HCT116 (cell line): ENCODE measurements at regions not wholly inside any gene's neighbourhood (a gene's known extent, or its start where the extent isn't known, plus 50 kb on each side); places are given as distances from the start of the nearest gene placed in this dataset.

Experiments
- ATAC-seq: fragments of 200-7000 bp; cut with Tn5 transposase; 2 replicates; pipeline ENCODE4 v1.9.1; 2020; ENCODE audit warnings: mild to moderate bottlenecking, moderate library complexity
- BruUV-seq: library from RNA; stranded (reverse); fragments of 400-500 nt; replicated peaks from 2 replicates; lab custom pipeline; 2021; lab: Mats Ljungman, UMichigan
- CTCF ChIA-PET: fragments of 300-600 bp; sonication (Branson Sonifier 250); formaldehyde crosslinking; loops from one replicate; lab custom pipeline; 2021; ENCODE audit warnings: antibody characterized with exemption; lab: Charles Lee
- POLR2A ChIA-PET: fragments of 300-600, 350-600 bp; sonication (Branson Sonifier 250); formaldehyde crosslinking; loops from one replicate; lab custom pipeline; 2021; ENCODE audit warnings: antibody characterized with exemption; lab: Charles Lee
- RAD21 ChIA-PET, 2 experiments: fragments of 300-600 bp; sonication (Branson Sonifier 250); formaldehyde crosslinking; loops; one replicate each; lab custom pipeline; 2023; ENCODE audit warnings: low total read pairs in 2 of 2; ENCODE audit not compliant: uncharacterized antibody in 2 of 2, unreplicated experiment in 2 of 2, low non-redundant PET in 1 of 2; lab: Charles Lee
- DNase-seq: peaks from one replicate; pipeline ENCODE4 v3.0.0-alpha.2; 2010; ENCODE audit warnings: low read depth, low spot score
- H2AFZ ChIP-seq: fragments of 200-600 bp; shearing (Covaris generic), sonication (generic); 2 replicates; pipeline ENCODE4 v1.6.1; 2017; ENCODE audit warnings: low read depth, mixed run types, mixed read lengths, antibody characterized with exemption, low read length; ENCODE audit not compliant: poor library complexity, severe bottlenecking
- H3K27ac ChIP-seq: 2 replicates; pipeline ENCODE4 v1.5.1; 2012; ENCODE audit warnings: low read depth, low read length
- H3K27me3 ChIP-seq: fragments of 200-600 bp; sonication (generic); 2 replicates; pipeline ENCODE4 v1.6.1; 2016; ENCODE audit warnings: mixed run types, low read length, mixed read lengths; ENCODE audit not compliant: insufficient read depth
- H3K36me3 ChIP-seq, 2 experiments: fragments of 200-500 bp in 1 of 2; fragments of 200-600 bp in 1 of 2; sonication (Bioruptor generic) in 1 of 2; sonication (generic) in 1 of 2; 2 replicates each; pipeline versions ENCODE4 v1.5.1 to v1.6.1; 2014 to 2016; ENCODE audit warnings: low read length in 2 of 2, inconsistent platforms in 1 of 2, mixed read lengths in 1 of 2, mixed run types in 1 of 2; ENCODE audit not compliant: insufficient read depth in 2 of 2, control insufficient read depth in 1 of 2
- H3K4me1 ChIP-seq, 2 experiments: fragments of 200-600 bp in 1 of 2; sonication (generic) in 1 of 2; 2 replicates each; pipeline versions ENCODE4 v1.5.1 to v1.6.1; 2012 to 2017; ENCODE audit warnings: low read length in 2 of 2, inconsistent platforms in 1 of 2, mild to moderate bottlenecking in 1 of 2, mixed read lengths in 1 of 2, mixed run types in 1 of 2, moderate library complexity in 1 of 2; ENCODE audit not compliant: insufficient read depth in 2 of 2, control insufficient read depth in 1 of 2
- H3K4me2 ChIP-seq: fragments of 200-600 bp; sonication (generic); 2 replicates; pipeline ENCODE4 v1.6.1; 2017; ENCODE audit warnings: mixed run types, low read length, mixed read lengths
- H3K4me3 ChIP-seq, 2 experiments: fragments of 200-600 bp in 1 of 2; sonication (generic) in 1 of 2; replicated peaks in 1 of 2; 2 replicates each; pipeline ENCODE4 v1.5.1; 2011 to 2016; ENCODE audit warnings: low read length in 2 of 2, control low read depth in 1 of 2, low read depth in 1 of 2, mild to moderate bottlenecking in 1 of 2, mixed read lengths in 1 of 2, mixed run types in 1 of 2
- H3K79me2 ChIP-seq: fragments of 200-600 bp; sonication (generic); 2 replicates; pipeline ENCODE4 v1.6.1; 2017; ENCODE audit warnings: mild to moderate bottlenecking, mixed run types, low read length, moderate library complexity, mixed read lengths; ENCODE audit not compliant: insufficient read depth
- H3K9ac ChIP-seq: fragments of 200-600 bp; sonication (generic); 2 replicates; pipeline ENCODE4 v1.6.1; 2016; ENCODE audit warnings: low read length, mixed read lengths
- H3K9me2 ChIP-seq: fragments of 200-600 bp; sonication (generic), shearing (Covaris generic); 2 replicates; pipeline ENCODE4 v1.6.1; 2017; ENCODE audit warnings: mixed run types, mild to moderate bottlenecking, moderate library complexity; ENCODE audit not compliant: insufficient read depth
- H3K9me3 ChIP-seq, 2 experiments: fragments of 200-500 bp in 1 of 2; fragments of 200-600 bp in 1 of 2; sonication (Bioruptor generic) in 1 of 2; sonication (generic) in 1 of 2; 2 replicates each; pipeline ENCODE4 v1.6.1; 2014 to 2017; ENCODE audit warnings: low read length in 2 of 2, mixed read lengths in 2 of 2, inconsistent platforms in 1 of 2, low read depth in 1 of 2, mild to moderate bottlenecking in 1 of 2, mixed run types in 1 of 2, moderate library complexity in 1 of 2; ENCODE audit not compliant: control insufficient read depth in 1 of 2, insufficient read depth in 1 of 2
- H4K20me1 ChIP-seq: fragments of 200-600 bp; sonication (generic), shearing (Covaris generic); 2 replicates; pipeline ENCODE4 v1.6.1; 2017; ENCODE audit warnings: mixed run types, mild to moderate bottlenecking, moderate library complexity; ENCODE audit not compliant: insufficient read depth
- EGR1 ChIP-seq: IDR thresholded peaks from 2 replicates; pipeline ENCODE4 v1.6.1; 2012; ENCODE audit warnings: low read depth
- ELF1 ChIP-seq: IDR thresholded peaks from 2 replicates; pipeline ENCODE4 v1.6.1; 2012; ENCODE audit warnings: low read depth, borderline replicate concordance
- FOSL1 ChIP-seq: IDR thresholded peaks from 2 replicates; pipeline ENCODE4 v1.6.1; 2012; ENCODE audit warnings: low read depth
- JUND ChIP-seq: IDR thresholded peaks from 2 replicates; pipeline ENCODE4 v1.6.1; 2012
- POLR2A ChIP-seq: IDR thresholded peaks from 2 replicates; pipeline ENCODE4 v1.7.0; 2011; ENCODE audit warnings: borderline replicate concordance; ENCODE audit not compliant: insufficient read depth, insufficient read length; ENCODE audit errors: extremely low read depth
- YY1 ChIP-seq: IDR thresholded peaks from 2 replicates; pipeline ENCODE4 v1.6.1; 2011; ENCODE audit warnings: low read length, low read depth, moderate library complexity, mild to moderate bottlenecking; ENCODE audit not compliant: insufficient replicate concordance; ENCODE audit errors: extremely low read depth
- ZFX ChIP-seq: fragments of 450-650 bp; IDR thresholded peaks from 2 replicates; pipeline ENCODE4 v1.6.1; 2017
- ZNF274 ChIP-seq: fragments of 200-500 bp; sonication (Bioruptor generic); IDR thresholded peaks from 2 replicates; pipeline ENCODE4 v1.6.1; 2014; ENCODE audit warnings: mild to moderate bottlenecking, low read depth, low read length, inconsistent platforms
- intact Hi-C: fragments of 100-400 bp; cut with micrococcal nuclease; formaldehyde crosslinking; loops from 2 replicates; pipeline ENCODE4 v1.10.0; 2022
- TF ChIP-seq, protein P1 (sequence below): IDR thresholded peaks from 2 replicates; pipeline ENCODE4 v1.6.1; 2012
- TF ChIP-seq, protein P2 (sequence below): IDR thresholded peaks from 2 replicates; pipeline ENCODE4 v1.6.1; 2011; ENCODE audit warnings: mild to moderate bottlenecking, low read length, moderate library complexity; ENCODE audit not compliant: insufficient replicate concordance; ENCODE audit errors: extremely low read depth
- TF ChIP-seq, protein P3 (sequence below): IDR thresholded peaks from 2 replicates; pipeline ENCODE4 v1.6.1; 2012

DNA sequence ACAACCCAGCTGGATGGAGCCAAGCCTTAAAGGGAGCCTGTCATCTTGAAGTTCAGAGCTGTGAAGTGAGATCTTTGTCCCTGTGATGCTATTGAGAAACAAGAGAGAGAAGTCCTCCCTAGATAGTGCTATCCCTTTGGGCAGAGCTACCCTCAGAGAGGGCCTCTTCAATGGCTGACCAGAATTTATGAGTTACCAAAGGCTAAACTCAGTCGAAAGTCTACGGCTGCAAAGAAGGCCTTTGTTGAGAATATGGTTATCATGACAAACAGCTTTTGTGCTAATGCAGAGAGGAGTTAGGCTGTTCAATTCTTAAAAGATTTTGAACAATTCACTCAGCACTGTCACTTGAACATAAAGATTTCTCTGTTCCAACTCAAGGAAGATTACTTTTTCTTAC, 65.9 kb upstream of the C3orf80 start:
- no peaks in the 10 kb centered on the region for H3K27me3 ChIP-seq
- intact Hi-C loops: no loop called here
- no peaks in the 10 kb centered on the region for H3K36me3 ChIP-seq
- H3K4me1 ChIP-seq: no peaks in the 10 kb centered on the region
- TF ChIP-seq FOSL1 (no peak), ZNF274 (no peak), POLR2A (no peak), YY1 (no peak), EGR1 (no peak), ELF1 (no peak), JUND (no peak), ZFX (no peak)
- TF ChIP-seq, protein P1, sequence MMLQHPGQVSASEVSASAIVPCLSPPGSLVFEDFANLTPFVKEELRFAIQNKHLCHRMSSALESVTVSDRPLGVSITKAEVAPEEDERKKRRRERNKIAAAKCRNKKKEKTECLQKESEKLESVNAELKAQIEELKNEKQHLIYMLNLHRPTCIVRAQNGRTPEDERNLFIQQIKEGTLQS: no peak
- TF ChIP-seq, protein P2, sequence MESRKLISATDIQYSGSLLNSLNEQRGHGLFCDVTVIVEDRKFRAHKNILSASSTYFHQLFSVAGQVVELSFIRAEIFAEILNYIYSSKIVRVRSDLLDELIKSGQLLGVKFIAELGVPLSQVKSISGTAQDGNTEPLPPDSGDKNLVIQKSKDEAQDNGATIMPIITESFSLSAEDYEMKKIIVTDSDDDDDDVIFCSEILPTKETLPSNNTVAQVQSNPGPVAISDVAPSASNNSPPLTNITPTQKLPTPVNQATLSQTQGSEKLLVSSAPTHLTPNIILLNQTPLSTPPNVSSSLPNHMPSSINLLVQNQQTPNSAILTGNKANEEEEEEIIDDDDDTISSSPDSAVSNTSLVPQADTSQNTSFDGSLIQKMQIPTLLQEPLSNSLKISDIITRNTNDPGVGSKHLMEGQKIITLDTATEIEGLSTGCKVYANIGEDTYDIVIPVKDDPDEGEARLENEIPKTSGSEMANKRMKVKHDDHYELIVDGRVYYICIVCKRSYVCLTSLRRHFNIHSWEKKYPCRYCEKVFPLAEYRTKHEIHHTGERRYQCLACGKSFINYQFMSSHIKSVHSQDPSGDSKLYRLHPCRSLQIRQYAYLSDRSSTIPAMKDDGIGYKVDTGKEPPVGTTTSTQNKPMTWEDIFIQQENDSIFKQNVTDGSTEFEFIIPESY: no peak
- TF ChIP-seq, protein P3, sequence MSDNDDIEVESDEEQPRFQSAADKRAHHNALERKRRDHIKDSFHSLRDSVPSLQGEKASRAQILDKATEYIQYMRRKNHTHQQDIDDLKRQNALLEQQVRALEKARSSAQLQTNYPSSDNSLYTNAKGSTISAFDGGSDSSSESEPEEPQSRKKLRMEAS: no peak
- H3K4me2 ChIP-seq: no peak overlapping the region
- POLR2A ChIA-PET: no interaction called here
- CTCF ChIA-PET: no interaction called here
- ATAC-seq (no peak), DNase-seq (no peak)
- BruUV-seq: no TSS peak
- no peaks in the 10 kb centered on the region for H3K9me2 ChIP-seq
- no peak overlapping the region for H3K4me3 ChIP-seq
- RAD21 ChIA-PET: no interaction called here
- no peak overlapping the region for H3K9ac ChIP-seq
- H4K20me1 ChIP-seq: no peaks in the 10 kb centered on the region
- H2AFZ ChIP-seq: no peak overlapping the region
- H3K27ac ChIP-seq: no peak overlapping the region
- no peaks in the 10 kb centered on the region for H3K79me2 ChIP-seq
- no peaks in the 10 kb centered on the region for H3K9me3 ChIP-seq
